ENCODE measurements at regions not wholly inside any gene's neighbourhood (a gene's known extent, or its start where the extent isn't known, plus 50 kb on each side); places are given as distances from the start of the nearest gene placed in this dataset.

DNA sequence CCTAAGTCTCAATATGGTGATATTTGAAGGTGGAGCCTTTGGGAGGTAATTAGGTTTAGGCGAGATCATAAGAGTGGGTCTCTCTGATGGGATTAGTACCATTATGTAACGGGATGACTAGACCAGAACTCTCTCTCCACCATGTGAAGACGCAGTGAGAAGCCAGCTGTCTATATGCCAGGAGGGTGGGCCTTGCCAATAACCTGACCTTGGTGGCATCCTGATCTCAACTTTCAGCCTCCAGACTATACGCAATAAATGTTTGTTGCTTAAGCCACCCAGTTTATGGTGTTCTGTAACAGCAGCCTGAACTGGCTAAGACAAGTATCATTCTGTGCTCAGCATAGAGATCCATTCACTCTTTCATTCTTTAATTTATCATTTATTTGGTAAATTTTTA, 167.2 kb upstream of the CDH11 start:
- 89% methylated on average over 4 of the region's 4 CpGs; no CpG with 5 or more reads in 1 of the 2 experiments for WGBS, 2 experiments (ENCODE audit: extremely low coverage in 1 of 2, insufficient coverage in 1 of 2, insufficient read length in 1 of 2, insufficient replicate concordance in 2 of 2, low coverage in 1 of 2, low lambda C conversion rate in 2 of 2, missing lambda C conversion rate in 1 of 2)
- no peak overlapping the region for H3K27ac ChIP-seq (ENCODE audit: low read depth, low read length)
- H3K18ac ChIP-seq (ENCODE audit: extremely low read depth, low read length) = no peak overlapping the region
- TF ChIP-seq POU5F1 (IDR thresholded peaks at IDR 0.05; ENCODE audit: low read depth, low read length) (no peak), CBX5 (IDR thresholded peaks at IDR 0.05; ENCODE audit: low read depth, low read length) (no peak), SRF (IDR thresholded peaks at IDR 0.05; ENCODE audit: low read depth, low read length) (no peak), EZH2 (IDR thresholded peaks at IDR 0.05; ENCODE audit: low read depth, low read length, severe bottlenecking) (no peak), NANOG (IDR thresholded peaks at IDR 0.05; ENCODE audit: insufficient read depth, low read depth, low read length, poor library complexity, severe bottlenecking) (no peak)
- TF ChIP-seq, protein P1, sequence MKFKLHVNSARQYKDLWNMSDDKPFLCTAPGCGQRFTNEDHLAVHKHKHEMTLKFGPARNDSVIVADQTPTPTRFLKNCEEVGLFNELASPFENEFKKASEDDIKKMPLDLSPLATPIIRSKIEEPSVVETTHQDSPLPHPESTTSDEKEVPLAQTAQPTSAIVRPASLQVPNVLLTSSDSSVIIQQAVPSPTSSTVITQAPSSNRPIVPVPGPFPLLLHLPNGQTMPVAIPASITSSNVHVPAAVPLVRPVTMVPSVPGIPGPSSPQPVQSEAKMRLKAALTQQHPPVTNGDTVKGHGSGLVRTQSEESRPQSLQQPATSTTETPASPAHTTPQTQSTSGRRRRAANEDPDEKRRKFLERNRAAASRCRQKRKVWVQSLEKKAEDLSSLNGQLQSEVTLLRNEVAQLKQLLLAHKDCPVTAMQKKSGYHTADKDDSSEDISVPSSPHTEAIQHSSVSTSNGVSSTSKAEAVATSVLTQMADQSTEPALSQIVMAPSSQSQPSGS (IDR thresholded peaks at IDR 0.05; ENCODE audit: low read length) = no peak
- TF ChIP-seq, protein P2, sequence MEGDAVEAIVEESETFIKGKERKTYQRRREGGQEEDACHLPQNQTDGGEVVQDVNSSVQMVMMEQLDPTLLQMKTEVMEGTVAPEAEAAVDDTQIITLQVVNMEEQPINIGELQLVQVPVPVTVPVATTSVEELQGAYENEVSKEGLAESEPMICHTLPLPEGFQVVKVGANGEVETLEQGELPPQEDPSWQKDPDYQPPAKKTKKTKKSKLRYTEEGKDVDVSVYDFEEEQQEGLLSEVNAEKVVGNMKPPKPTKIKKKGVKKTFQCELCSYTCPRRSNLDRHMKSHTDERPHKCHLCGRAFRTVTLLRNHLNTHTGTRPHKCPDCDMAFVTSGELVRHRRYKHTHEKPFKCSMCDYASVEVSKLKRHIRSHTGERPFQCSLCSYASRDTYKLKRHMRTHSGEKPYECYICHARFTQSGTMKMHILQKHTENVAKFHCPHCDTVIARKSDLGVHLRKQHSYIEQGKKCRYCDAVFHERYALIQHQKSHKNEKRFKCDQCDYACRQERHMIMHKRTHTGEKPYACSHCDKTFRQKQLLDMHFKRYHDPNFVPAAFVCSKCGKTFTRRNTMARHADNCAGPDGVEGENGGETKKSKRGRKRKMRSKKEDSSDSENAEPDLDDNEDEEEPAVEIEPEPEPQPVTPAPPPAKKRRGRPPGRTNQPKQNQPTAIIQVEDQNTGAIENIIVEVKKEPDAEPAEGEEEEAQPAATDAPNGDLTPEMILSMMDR (IDR thresholded peaks at IDR 0.05; ENCODE audit: control extremely low read depth in 1 of 3, insufficient read depth in 1 of 3, low read depth in 1 of 3, low read length in 3 of 3) = no peak
- H3K23me2 ChIP-seq (ENCODE audit: low read depth, low read length) = no peaks in the 10 kb centered on the region
- H3K14ac ChIP-seq (ENCODE audit: insufficient read length) = no peak overlapping the region
- H2AFZ ChIP-seq (ENCODE audit: low read length) = no peak overlapping the region
- H3K9me3 ChIP-seq (ENCODE audit: insufficient read depth in 2 of 2, low read depth in 1 of 2, low read length in 1 of 2) = no peaks in the 10 kb centered on the region
- no peak overlapping the region for H2BK120ac ChIP-seq (replicated peaks; ENCODE audit: low read depth, low read length)
- no peak overlapping the region for H2BK12ac ChIP-seq (ENCODE audit: low read depth, low read length)
- no peak overlapping the region for H3K9ac ChIP-seq (replicated peaks in 1 of 4; ENCODE audit: extremely low read depth in 1 of 4, low read depth in 3 of 4, low read length in 3 of 4)
- no peaks in the 10 kb centered on the region for H3K36me3 ChIP-seq (ENCODE audit: control insufficient read depth in 2 of 4, insufficient read depth in 4 of 4, low read length in 3 of 4)
- H3K4me2 ChIP-seq (ENCODE audit: insufficient read depth in 1 of 2, low read depth in 2 of 2, low read length in 2 of 2) = no peak overlapping the region
- no peaks in the 10 kb centered on the region for H3K79me1 ChIP-seq (ENCODE audit: low read depth, low read length)
- no peaks in the 10 kb centered on the region for H3K27me3 ChIP-seq (replicated peaks in 1 of 4; ENCODE audit: control insufficient read depth in 3 of 4, extremely low read depth in 1 of 4, insufficient read depth in 3 of 4, low read length in 3 of 4)
- H4K91ac ChIP-seq (replicated peaks; ENCODE audit: insufficient read length, low read length) = no peak overlapping the region
- H3K4ac ChIP-seq (replicated peaks; ENCODE audit: insufficient read length, low read depth, low read length) = no peak overlapping the region
- no peak overlapping the region for H3K56ac ChIP-seq (replicated peaks; ENCODE audit: insufficient read length, low read depth, low read length)
- H3K4me1 ChIP-seq (replicated peaks in 1 of 4; ENCODE audit: control insufficient read depth in 3 of 4, insufficient read depth in 4 of 4, low read length in 3 of 4) = peaks cover 0 to 9% (median 4%) of the 10 kb centered on the region in 4 experiments; a peak in 3 of 7 replicates
- DNase-seq (ENCODE audit: low read depth in 1 of 2, low spot score in 2 of 2) = no peak
- no peaks in the 10 kb centered on the region for H3K79me2 ChIP-seq (ENCODE audit: control insufficient read depth in 1 of 2, insufficient read depth in 2 of 2, low read length in 2 of 2)
- H4K5ac ChIP-seq (ENCODE audit: insufficient read length, low read depth, low read length) = no peak overlapping the region
- ChIA-PET CTCF (ENCODE audit: partially characterized antibody) (interaction anchor here (1.1 to 1.4 kb wide), 2 partner anchors 10 to 28 kb away, joined by 3 to 4 read pairs; no protein-coding TSS in a partner anchor), POLR2A (ENCODE audit: partially characterized antibody) (no interaction called here)
- H2BK5ac ChIP-seq (ENCODE audit: low read depth, low read length) = no peak overlapping the region
- H2BK20ac ChIP-seq (ENCODE audit: low read length) = no peak overlapping the region
- H2BK15ac ChIP-seq (ENCODE audit: low read length) = no peak overlapping the region
- H3K4me3 ChIP-seq (ENCODE audit: extremely low read depth in 1 of 4, insufficient read depth in 2 of 4, low read depth in 3 of 4, low read length in 4 of 4) = no peak overlapping the region
- H4K20me1 ChIP-seq (replicated peaks in 1 of 2; ENCODE audit: control insufficient read depth in 1 of 2, insufficient read depth in 2 of 2, low read length in 2 of 2) = no peaks in the 10 kb centered on the region
- no peak for FAIRE-seq
- no peak overlapping the region for H4K8ac ChIP-seq (ENCODE audit: extremely low read depth, insufficient read depth, low read length)
- H2AK5ac ChIP-seq (ENCODE audit: low read depth, low read length) = no peak overlapping the region
- H3K23ac ChIP-seq (ENCODE audit: insufficient read length) = no peak overlapping the region

All from H1 (cell line).